ENCODE measurements at regions not wholly inside any gene's neighbourhood (a gene's known extent, or its start where the extent isn't known, plus 50 kb on each side); places are given as distances from the start of the nearest gene placed in this dataset.
"Not testable (repeated sequence)": the region's sequence is repeated elsewhere in the genome, so short reads cannot be mapped to it uniquely, and the experiment has no call there.

- no peak for DNase-seq
Observed at GRCh38 chr7:110187877-110188554, 902.9 kb upstream of the LRRN3 start.

DNA sequence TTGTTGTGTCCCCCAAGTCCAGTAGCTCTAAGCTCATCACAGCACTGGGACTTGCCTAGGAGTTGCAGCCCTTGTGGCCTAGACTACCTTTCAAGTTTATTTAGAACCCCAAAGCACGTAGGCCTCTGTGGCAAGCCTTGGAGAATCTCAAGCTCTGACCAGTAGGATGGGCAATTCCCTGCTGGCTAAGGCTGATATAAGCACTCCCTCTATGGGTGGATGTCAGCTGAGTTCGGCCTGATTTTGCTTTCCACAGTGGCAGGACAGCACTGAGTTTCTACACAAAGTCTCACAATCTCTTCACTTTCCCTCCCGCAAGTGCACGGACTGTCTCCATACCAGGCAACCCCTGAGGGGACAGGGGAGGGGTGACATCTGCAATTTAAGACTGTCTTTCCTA lies 886.4 kb upstream of the LRRN3 start:
- DNase-seq: no peak

DNA sequence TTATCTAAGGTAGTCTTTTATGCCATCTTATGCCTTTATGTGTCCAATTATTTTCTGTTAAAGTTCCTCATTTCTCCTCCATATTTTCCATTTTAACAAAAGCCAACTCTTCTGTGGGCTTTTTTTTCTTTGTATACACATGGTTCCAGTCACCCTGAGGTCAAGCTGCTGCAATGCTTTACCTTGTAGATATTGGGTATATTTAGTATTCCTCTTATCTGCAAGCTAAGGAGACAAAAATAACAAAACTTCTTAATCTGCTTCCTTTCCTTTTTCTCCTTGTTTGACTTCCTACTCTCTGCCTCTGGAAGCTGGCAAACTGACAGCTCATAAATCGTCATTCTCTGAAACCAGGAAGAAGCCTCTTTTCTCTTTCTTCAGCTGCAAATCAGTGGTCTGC lies 885.0 kb upstream of the LRRN3 start:
- no peak for DNase-seq

DNA sequence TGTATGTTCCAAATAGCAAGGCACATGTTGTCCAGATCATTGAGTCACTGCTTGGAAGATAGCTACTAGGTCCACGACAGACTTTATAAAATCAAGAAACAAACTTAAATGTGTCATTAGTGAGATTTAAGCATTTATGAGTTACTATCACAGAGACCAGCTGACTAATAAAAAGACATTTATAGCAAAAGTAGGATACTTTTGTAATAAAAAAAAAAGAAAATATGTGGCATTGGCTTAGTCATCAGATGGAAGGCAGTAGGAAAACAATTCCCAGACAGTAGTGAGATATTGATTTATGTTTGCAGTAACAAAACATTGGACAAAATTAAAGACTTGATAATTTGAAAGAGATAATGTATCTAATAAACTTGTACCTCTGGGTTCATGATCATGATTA lies 881.0 kb upstream of the LRRN3 start:
- no peak for DNase-seq

- no peak for DNase-seq
Observed at GRCh38 chr7:110210941-110211608, 879.9 kb upstream of the LRRN3 start.

- DNase-seq: no peak
Observed at GRCh38 chr7:110224643-110225042, 866.3 kb upstream of the LRRN3 start.

- no peak for DNase-seq
Observed at GRCh38 chr7:110246118-110246517, 844.8 kb upstream of the LRRN3 start.

DNA sequence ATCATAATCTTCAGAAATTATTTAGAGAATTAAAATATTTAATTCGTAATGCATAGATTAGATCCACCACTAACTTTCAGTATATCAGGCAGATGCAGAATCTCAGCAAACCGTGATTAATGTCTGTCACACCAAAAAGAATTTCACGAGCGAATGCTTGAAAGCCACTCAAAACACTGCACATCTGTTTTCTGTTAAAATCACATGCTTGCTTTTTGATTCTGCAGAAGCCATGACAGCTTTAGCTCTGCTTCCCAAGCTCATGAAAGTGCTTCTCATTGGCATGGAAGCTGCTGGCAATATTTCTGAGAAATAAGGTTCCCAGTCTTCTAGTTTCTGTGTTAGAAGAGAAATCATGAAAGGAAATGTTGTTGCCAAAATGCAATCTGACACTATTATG lies 837.8 kb upstream of the LRRN3 start:
- DNase-seq: no peak

DNA sequence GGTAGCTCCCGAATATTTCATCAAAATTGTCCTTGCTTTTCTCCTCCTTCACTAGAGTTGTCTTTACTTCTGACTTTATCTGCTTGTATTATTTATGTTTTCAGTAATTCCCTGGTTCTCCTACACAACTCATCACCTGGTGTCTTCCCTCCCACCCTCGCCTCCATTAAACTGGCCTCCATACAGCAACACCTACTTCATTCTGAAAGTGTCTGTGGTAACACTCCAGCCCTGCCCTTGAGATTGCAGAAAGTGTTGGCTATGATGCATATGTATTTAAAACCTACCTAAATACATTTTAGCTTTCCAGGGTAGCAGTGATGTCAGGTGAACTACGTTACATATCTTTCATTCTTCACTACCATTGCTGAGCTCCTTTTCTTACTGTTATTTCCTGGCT lies 833.3 kb upstream of the LRRN3 start:
- no peak for DNase-seq

DNA sequence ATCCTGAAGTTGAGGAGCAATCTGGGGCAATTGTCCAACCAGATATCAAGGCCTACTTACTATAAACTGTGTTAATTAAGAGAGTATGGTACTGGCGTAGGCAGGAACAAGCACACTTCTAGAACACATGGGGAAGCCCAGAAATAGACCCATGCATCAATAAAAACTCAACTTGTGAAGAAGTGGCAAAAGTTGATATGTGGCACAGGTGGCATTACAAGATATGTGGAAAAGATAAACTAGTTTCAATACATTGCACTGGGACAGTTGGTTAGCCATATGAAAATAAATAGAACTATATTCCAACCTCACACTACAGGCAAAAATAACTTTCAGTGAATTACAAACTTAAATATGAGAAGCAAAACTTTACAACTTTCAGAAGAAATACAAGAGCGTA lies 828.7 kb upstream of the LRRN3 start:
- DNase-seq: no peak

- no peak for DNase-seq
Observed at GRCh38 chr7:110264288-110264687, 826.6 kb upstream of the LRRN3 start.

GRCh38 chr7:110281362-110281761 lies 809.6 kb upstream of the LRRN3 start:
- DNase-seq: no peak

- DNase-seq: no peak
Observed at GRCh38 chr7:110283056-110283455, 807.9 kb upstream of the LRRN3 start.

DNA sequence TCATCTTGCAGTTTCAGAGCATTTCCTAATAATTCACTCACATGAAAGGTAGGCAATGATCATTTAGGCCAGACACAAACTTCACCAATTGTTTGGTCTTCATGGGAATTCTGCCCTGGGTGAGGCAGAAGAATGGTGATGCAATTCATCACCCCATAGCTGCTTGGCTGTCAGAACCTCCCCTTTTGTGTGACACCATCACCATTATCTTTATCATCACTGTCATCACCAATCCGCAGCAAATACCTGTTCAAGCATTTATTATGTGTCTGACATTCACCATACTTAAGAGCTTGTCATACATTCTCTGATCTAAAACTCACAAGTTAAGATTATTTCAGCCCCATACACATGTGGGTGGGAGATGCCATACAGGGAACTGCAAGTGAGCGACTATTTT lies 799.5 kb upstream of the LRRN3 start:
- DNase-seq: no peak

- DNase-seq: no peak
Observed at GRCh38 chr7:110296321-110296720, 794.6 kb upstream of the LRRN3 start.

GRCh38 chr7:110307776-110308175 lies 783.2 kb upstream of the LRRN3 start:
- no peak for DNase-seq

DNA sequence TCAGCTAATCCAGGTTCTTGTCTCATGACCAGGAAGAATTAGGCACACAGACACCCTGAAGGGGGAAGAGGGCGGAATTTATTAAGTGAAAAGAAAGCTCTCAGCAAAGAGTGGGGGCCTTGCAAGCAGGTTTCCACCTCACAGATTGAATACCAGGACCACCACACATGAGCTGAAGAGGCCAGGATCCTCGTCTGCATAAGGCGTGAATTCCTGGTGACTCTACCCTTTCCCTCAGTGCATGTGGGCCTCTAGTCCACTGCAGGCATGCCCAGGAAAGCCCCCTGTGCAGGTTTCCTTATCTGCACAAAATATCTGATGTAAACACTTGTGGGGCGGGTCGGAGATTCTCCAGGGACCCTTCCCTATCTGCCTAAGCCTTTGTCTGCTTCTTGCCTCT lies 782.1 kb upstream of the LRRN3 start:
- no peak for DNase-seq

- no peak for DNase-seq
Observed at GRCh38 chr7:110309941-110310340, 781.0 kb upstream of the LRRN3 start.

DNA sequence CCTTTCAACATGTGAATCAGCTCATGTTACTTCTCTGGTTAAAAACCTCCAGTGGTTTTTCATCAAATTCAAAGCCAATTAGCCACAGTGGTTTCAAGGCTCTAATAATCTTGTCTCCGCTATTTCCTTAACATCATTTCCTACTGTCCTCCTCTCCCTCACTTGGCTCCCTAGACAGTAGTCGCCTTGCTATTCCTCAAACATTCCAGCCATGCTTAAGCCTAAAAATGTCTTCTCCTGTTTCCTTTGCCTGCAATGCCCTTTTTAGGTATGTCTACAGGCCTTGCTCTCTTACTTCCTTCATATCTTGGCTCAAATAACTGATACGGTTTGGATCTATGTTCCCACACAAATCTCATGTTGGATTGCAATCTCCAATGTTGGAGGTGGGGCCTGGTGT lies 779.4 kb upstream of the LRRN3 start:
- DNase-seq: no peak

GRCh38 chr7:110317541-110318265 lies 773.2 kb upstream of the LRRN3 start:
- no peak for DNase-seq

GRCh38 chr7:110320285-110320684 lies 770.6 kb upstream of the LRRN3 start:
- DNase-seq: not testable (repeated sequence)

DNA sequence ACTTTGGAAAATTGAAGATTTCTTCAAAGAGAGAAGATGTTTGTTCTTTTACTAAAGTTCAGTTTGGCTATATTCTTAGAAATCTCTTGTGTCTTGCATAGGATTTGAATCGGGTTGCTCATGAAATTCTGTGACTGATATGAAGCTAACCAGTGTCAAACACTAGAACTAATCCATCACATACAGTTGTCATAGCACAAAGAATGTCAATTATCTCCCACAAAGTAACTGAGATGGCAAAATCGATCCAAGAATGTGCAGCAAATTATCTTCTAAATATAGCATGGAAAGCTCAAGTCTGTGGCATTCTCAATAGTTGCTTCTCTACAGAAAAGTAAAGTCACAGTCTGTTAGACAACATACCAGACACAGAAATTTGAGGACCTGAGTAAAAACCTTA lies 768.1 kb upstream of the LRRN3 start:
- no peak for DNase-seq

- DNase-seq: no peak
Observed at GRCh38 chr7:110326966-110327365, 764.0 kb upstream of the LRRN3 start.

DNA sequence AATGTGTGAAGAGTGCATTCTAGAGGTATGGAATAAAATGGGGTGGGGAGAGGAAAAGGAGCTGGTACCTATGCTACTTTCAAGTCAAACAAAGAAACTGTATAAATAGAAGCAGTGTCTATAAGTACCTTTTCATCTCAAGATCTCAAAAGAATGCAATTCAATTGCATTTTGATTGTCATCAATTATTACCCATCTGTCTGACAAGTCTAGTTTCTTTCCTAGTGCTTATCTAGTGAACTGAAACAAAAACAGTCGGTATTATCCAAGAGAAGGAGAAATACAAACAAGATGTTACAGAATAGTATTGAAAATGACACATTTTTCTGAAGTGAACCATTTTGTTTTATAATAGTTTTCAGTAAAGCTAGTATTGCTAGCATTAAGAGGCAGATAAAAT lies 754.5 kb upstream of the LRRN3 start:
- no peak for DNase-seq

Measured in stimulated activated naive CD4-positive, alpha-beta T cell (primary cell).